GM23248 (cell line): ENCODE measurements at regions not wholly inside any gene's neighbourhood (a gene's known extent, or its start where the extent isn't known, plus 50 kb on each side); places are given as distances from the start of the nearest gene placed in this dataset.

ENCODE experiments used
- EZH2 ChIP-seq: fragments of 200-600 bp; sonication (generic); IDR thresholded peaks from 2 replicates; pipeline ENCODE4 v1.6.1; 2018; ENCODE audit warnings: antibody characterized with exemption, mild to moderate bottlenecking; ENCODE audit not compliant: insufficient read depth, poor library complexity, severe bottlenecking
- EZH2phosphoT487 ChIP-seq: fragments of 200-600 bp; sonication (generic); IDR thresholded peaks from 2 replicates; pipeline ENCODE4 v1.6.1; 2018; ENCODE audit warnings: antibody characterized with exemption, moderate library complexity, mild to moderate bottlenecking, low read depth; ENCODE audit not compliant: insufficient read depth

GRCh38 chr5:8048920-8049319 is 180.0 kb downstream of the MTRR start:
- TF ChIP-seq EZH2 (no peak), EZH2phosphoT487 (no peak)
